ENCODE measurements at regions not wholly inside any gene's neighbourhood (a gene's known extent, or its start where the extent isn't known, plus 50 kb on each side); places are given as distances from the start of the nearest gene placed in this dataset.

DNA sequence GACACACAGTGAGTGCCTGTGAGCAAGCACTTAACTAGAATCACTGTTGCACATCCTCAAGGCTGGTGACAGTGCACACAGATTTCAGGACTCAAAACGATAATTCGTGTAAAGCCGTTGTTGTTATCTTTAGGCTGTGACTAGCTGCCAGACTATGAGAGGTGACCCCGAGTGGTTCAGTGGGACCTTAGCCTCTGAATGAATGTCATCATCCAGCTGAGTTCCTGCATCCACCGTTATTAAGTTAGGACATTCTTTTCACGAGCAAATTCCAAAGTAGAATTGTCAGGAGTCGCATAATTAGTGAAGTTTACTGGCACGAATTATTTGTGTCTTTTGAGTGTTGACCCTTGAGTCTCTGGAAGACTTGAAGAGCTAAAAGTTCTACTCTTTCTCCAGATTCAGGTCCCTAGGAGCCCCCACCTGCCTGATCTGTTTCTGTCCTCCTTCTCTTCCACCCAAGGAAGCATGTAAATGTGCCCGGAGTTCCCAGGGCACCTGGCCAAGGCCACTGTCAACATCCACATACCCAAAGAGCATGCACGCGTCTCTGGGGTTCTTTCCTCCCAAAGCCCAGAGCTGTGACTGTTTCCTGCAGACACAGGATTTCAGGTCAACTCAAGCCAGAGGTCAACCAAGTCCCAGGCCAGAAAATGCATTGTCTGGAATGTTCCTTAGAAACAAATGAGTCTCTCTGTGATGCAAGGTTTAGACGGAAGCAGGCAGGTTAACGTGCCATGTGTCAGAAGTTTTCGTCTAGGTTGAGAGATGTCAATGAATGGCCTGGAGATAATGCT lies 207.2 kb downstream of the TOMM20 start:
- in situ Hi-C loops (cut with HindIII; ENCODE audit: low sequenced_read_pairs): no loop called here
- no peak for DNase-seq (ENCODE audit: low read depth)
- TF ChIP-seq, protein P1, sequence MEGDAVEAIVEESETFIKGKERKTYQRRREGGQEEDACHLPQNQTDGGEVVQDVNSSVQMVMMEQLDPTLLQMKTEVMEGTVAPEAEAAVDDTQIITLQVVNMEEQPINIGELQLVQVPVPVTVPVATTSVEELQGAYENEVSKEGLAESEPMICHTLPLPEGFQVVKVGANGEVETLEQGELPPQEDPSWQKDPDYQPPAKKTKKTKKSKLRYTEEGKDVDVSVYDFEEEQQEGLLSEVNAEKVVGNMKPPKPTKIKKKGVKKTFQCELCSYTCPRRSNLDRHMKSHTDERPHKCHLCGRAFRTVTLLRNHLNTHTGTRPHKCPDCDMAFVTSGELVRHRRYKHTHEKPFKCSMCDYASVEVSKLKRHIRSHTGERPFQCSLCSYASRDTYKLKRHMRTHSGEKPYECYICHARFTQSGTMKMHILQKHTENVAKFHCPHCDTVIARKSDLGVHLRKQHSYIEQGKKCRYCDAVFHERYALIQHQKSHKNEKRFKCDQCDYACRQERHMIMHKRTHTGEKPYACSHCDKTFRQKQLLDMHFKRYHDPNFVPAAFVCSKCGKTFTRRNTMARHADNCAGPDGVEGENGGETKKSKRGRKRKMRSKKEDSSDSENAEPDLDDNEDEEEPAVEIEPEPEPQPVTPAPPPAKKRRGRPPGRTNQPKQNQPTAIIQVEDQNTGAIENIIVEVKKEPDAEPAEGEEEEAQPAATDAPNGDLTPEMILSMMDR (IDR thresholded peaks at IDR 0.05; ENCODE audit: low read depth, low read length, missing control alignments): no peak
- no peak overlapping the region for H3K4me3 ChIP-seq (ENCODE audit: low read depth, low read length)

DNA sequence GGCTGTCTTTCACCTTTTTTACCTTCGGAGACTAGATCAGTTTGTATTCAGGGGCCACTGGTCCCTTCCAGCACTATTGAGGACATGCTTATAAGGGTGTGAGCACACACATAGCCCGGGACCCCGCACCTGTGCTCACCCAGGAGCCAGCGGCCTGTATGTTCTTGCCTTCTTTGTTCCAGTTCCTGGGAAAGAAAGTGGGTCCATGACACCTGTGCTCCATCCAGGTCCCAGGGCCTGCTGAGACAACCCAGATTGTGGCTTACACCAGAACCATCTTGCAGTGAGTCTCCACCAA lies 207.8 kb downstream of the TOMM20 start:
- TF ChIP-seq, protein P1 (IDR thresholded peaks at IDR 0.05; ENCODE audit: low read depth, low read length, missing control alignments): no peak
- H3K4me3 ChIP-seq (ENCODE audit: low read depth, low read length): no peak overlapping the region
- in situ Hi-C loops (cut with HindIII; ENCODE audit: low sequenced_read_pairs): no loop called here
- DNase-seq (ENCODE audit: low read depth): no peak

GRCh38 chr1:234920136-234920842 lies 208.3 kb downstream of the TOMM20 start:
- TF ChIP-seq, protein P1 (IDR thresholded peaks at IDR 0.05; ENCODE audit: low read depth, low read length, missing control alignments): no peak
- in situ Hi-C loops (cut with HindIII; ENCODE audit: low sequenced_read_pairs): no loop called here
- DNase-seq (ENCODE audit: low read depth): no peak
- no peak overlapping the region for H3K4me3 ChIP-seq (ENCODE audit: low read depth, low read length)

DNA sequence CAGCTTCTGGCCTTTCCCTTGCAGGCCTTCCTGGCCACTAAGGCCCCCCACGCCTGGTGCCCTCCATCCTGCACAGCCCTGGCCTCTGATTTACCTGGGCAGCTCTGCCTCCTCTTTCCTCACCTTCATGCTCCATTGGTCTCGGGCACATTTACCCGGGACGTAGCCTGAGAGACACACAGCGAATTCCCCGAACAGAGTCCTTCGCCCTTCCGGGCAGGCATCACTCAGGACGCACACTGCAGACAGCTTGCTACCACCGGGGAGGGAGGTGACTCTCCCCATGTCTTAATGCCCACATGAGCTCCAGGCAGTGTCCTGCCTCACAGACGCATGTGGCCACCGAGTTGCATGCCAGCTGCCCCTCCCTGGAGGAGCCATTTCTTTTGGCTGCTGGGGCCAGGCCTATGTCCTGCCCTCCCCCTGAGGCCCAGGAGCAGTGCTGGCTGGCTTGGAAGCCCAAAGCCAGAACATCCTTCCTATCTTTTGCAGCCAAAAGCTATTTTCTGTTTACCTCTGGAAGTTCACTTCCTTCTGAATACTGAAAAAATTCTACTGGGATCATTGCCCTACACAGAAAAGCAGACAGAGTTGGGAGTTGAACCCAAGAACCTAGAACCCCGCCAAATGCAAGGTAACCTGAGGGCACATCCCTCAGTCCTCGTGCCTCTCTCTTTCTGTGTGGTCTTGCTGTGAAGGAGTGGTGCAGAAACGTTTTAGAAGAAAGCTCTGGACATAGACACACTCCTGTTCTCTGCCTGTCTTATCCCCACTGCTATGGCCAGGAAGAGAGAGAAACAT lies 209.5 kb downstream of the TOMM20 start:
- TF ChIP-seq, protein P1 (IDR thresholded peaks at IDR 0.05; ENCODE audit: low read depth, low read length, missing control alignments): no peak
- in situ Hi-C loops (cut with HindIII; ENCODE audit: low sequenced_read_pairs): no loop called here
- no peak overlapping the region for H3K4me3 ChIP-seq (ENCODE audit: low read depth, low read length)
- DNase-seq (ENCODE audit: low read depth): no peak

DNA sequence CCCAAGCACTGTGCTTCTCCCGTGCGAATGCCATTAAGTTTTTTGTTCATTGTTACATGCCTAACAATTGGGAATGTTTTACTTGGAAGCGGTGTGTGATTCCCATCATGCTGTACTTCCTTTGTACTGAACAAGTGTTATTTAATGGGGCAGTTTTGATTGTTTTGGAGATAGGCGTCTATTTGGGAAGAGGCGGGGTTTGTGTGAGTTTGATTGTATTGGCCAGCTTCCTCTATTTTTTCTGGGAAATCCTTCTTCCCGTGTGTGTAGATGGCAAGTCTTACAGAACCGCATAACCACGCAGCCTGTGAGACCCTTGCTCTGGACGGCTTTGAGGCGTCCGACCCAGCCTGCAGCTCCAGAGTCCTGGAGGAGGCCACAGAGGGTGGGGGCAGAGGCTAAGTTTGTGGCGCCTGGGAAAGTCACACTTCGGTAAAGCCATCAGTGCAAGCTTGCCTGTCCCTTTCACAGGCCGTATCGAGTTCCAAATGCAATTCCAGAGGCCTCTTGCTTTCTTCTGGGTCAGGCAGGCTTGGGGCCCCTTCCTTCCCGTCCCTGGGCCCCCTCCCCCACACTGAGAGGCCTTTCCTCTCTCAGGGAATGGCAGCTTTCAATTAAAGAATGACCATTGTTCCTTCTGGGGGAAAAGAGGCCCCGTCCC lies 210.3 kb downstream of the TOMM20 start:
- no peak overlapping the region for H3K4me3 ChIP-seq (ENCODE audit: low read depth, low read length)
- in situ Hi-C loops (cut with HindIII; ENCODE audit: low sequenced_read_pairs): no loop called here
- peak; percentile 82 for DNase-seq (ENCODE audit: low read depth)
- TF ChIP-seq, protein P1 (IDR thresholded peaks at IDR 0.05; ENCODE audit: low read depth, low read length, missing control alignments): no peak

Data from astrocyte of the cerebellum (primary cell).